ENCODE measurements at regions not wholly inside any gene's neighbourhood (a gene's known extent, or its start where the extent isn't known, plus 50 kb on each side); places are given as distances from the start of the nearest gene placed in this dataset.

GRCh38 chr7:22617166-22617565, 109.8 kb upstream of the IL6 start:
- intact Hi-C loops (cut with micrococcal nuclease), result no loop called here
- H3K9me3 Mint-ChIP-seq, result peaks cover 8 to 24% (median 16%) of the 10 kb centered on the region in 7 donors
- Histone ChIP-seq H3K9me3 (replicated peaks in 1 of 2; ENCODE audit: control insufficient read depth in 1 of 2, insufficient read depth in 1 of 2, low read length in 2 of 2) (peaks cover 5 to 13% of the 10 kb centered on the region in 2 donors), H3K9ac (ENCODE audit: insufficient read depth, low read length, poor library complexity, severe bottlenecking) (no peak overlapping the region), H4K20me1 (ENCODE audit: insufficient read depth, low read length) (no peaks in the 10 kb centered on the region), H3K27me3 (ENCODE audit: control insufficient read depth in 2 of 2, insufficient read depth in 2 of 2, low read length in 2 of 2) (no peaks in the 10 kb centered on the region), H3K36me3 (replicated peaks in 1 of 2; ENCODE audit: control insufficient read depth in 1 of 2, insufficient read depth in 2 of 2, low read length in 2 of 2) (no peaks in the 10 kb centered on the region), H3K4me2 (replicated peaks; ENCODE audit: extremely low read depth, low read length, poor library complexity, severe bottlenecking) (no peak overlapping the region), H2AFZ (ENCODE audit: insufficient read depth, low read depth, low read length, poor library complexity, severe bottlenecking) (no peak overlapping the region), H3K4me3 (replicated peaks in 1 of 3; ENCODE audit: low read depth in 2 of 3, low read length in 3 of 3) (no peak overlapping the region), H3K27ac (ENCODE audit: low read depth in 1 of 2, low read length in 2 of 2) (no peak overlapping the region), H3K79me2 (ENCODE audit: insufficient read depth, low read length) (no peaks in the 10 kb centered on the region), H3K4me1 (ENCODE audit: control insufficient read depth in 1 of 2, insufficient read depth in 2 of 2, low read length in 2 of 2) (no peaks in the 10 kb centered on the region)
- TF ChIP-seq, protein P1, sequence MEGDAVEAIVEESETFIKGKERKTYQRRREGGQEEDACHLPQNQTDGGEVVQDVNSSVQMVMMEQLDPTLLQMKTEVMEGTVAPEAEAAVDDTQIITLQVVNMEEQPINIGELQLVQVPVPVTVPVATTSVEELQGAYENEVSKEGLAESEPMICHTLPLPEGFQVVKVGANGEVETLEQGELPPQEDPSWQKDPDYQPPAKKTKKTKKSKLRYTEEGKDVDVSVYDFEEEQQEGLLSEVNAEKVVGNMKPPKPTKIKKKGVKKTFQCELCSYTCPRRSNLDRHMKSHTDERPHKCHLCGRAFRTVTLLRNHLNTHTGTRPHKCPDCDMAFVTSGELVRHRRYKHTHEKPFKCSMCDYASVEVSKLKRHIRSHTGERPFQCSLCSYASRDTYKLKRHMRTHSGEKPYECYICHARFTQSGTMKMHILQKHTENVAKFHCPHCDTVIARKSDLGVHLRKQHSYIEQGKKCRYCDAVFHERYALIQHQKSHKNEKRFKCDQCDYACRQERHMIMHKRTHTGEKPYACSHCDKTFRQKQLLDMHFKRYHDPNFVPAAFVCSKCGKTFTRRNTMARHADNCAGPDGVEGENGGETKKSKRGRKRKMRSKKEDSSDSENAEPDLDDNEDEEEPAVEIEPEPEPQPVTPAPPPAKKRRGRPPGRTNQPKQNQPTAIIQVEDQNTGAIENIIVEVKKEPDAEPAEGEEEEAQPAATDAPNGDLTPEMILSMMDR (IDR thresholded peaks at IDR 0.05), result no peak
- WGBS (ENCODE audit: insufficient coverage), result no CpG with 5 or more reads among the region's 4 CpGs
- no peaks in the 10 kb centered on the region for H3K36me3 Mint-ChIP-seq
- no peak for DNase-seq
- H3K4me3 Mint-ChIP-seq, result no peak overlapping the region
- no peak overlapping the region for H3K27ac Mint-ChIP-seq
- H3K4me1 Mint-ChIP-seq, result no peaks in the 10 kb centered on the region
- peaks cover 0 to 4% (median 3%) of the 10 kb centered on the region in 3 donors for H3K27me3 Mint-ChIP-seq (ENCODE audit: low read depth in 3 of 3)

- H4K20me1 ChIP-seq (ENCODE audit: insufficient read depth, low read length), result no peaks in the 10 kb centered on the region
- 75% methylated on average over 1 of the region's 2 CpGs for WGBS (ENCODE audit: insufficient coverage)
- H3K9me3 Mint-ChIP-seq, result peaks cover 4 to 18% (median 13%) of the 10 kb centered on the region in 7 donors
- no peaks in the 10 kb centered on the region for H3K79me2 ChIP-seq (ENCODE audit: insufficient read depth, low read length)
- no peaks in the 10 kb centered on the region for H3K36me3 Mint-ChIP-seq
- H3K4me3 Mint-ChIP-seq, result no peak overlapping the region
- H3K27me3 ChIP-seq (ENCODE audit: control insufficient read depth in 2 of 2, insufficient read depth in 2 of 2, low read length in 2 of 2), result peaks cover 0 to 2% of the 10 kb centered on the region in 2 donors
- H3K27ac Mint-ChIP-seq, result no peak overlapping the region
- H3K27me3 Mint-ChIP-seq (ENCODE audit: low read depth in 3 of 3), result peaks cover 0 to 5% (median 3%) of the 10 kb centered on the region in 3 donors
- H3K27ac ChIP-seq (ENCODE audit: low read depth in 1 of 2, low read length in 2 of 2), result no peak overlapping the region
- H3K4me2 ChIP-seq (replicated peaks; ENCODE audit: extremely low read depth, low read length, poor library complexity, severe bottlenecking), result no peak overlapping the region
- H2AFZ ChIP-seq (ENCODE audit: insufficient read depth, low read depth, low read length, poor library complexity, severe bottlenecking), result no peak overlapping the region
- no peak for DNase-seq
- intact Hi-C loops (cut with micrococcal nuclease), result no loop called here
- H3K36me3 ChIP-seq (replicated peaks in 1 of 2; ENCODE audit: control insufficient read depth in 1 of 2, insufficient read depth in 2 of 2, low read length in 2 of 2), result no peaks in the 10 kb centered on the region
- H3K9ac ChIP-seq (ENCODE audit: insufficient read depth, low read length, poor library complexity, severe bottlenecking), result no peak overlapping the region
- no peak overlapping the region for H3K4me3 ChIP-seq (replicated peaks in 1 of 3; ENCODE audit: low read depth in 2 of 3, low read length in 3 of 3)
- peaks cover 1% of the 10 kb centered on the region for H3K4me1 Mint-ChIP-seq
- TF ChIP-seq, protein P1 (IDR thresholded peaks at IDR 0.05), result no peak
- H3K4me1 ChIP-seq (ENCODE audit: control insufficient read depth in 1 of 2, insufficient read depth in 2 of 2, low read length in 2 of 2), result no peaks in the 10 kb centered on the region
- H3K9me3 ChIP-seq (replicated peaks in 1 of 2; ENCODE audit: control insufficient read depth in 1 of 2, insufficient read depth in 1 of 2, low read length in 2 of 2), result peaks cover 5 to 11% of the 10 kb centered on the region in 2 donors
Observed at GRCh38 chr7:22613496-22613895, 113.5 kb upstream of the IL6 start.

All from CD14-positive monocyte (primary cell).